ENCODE measurements at regions not wholly inside any gene's neighbourhood (a gene's known extent, or its start where the extent isn't known, plus 50 kb on each side); places are given as distances from the start of the nearest gene placed in this dataset.

DNA sequence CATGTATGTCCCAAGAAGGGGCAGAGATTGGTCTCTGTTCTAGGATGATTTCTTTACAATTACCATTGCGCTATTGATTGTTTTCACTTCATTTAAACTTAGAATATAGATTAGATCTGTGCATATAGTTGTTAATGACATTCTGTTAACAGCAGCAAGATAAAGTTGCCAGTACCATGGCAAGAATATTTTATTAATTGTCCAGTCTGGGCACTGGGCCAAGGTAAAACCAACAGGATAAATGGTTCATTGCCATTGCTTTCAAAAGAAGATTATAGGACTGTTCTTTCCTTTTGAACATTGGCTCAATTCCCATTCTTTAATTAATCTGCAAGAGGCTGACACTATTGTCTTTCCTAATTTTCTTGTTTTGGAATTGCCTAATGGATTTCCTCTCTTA is 592.4 kb downstream of the RFPL4B start:
- Histone ChIP-seq H3K27me3 (ENCODE audit: insufficient read depth, poor library complexity, severe bottlenecking) (no peaks in the 10 kb centered on the region), H3K4me3 (replicated peaks; ENCODE audit: insufficient read depth, low read length) (no peak overlapping the region), H3K27ac (replicated peaks) (no peak overlapping the region)
- no peak for DNase-seq (ENCODE audit: low read depth in 1 of 2, low spot score in 1 of 2)
- TF ChIP-seq, protein P1, sequence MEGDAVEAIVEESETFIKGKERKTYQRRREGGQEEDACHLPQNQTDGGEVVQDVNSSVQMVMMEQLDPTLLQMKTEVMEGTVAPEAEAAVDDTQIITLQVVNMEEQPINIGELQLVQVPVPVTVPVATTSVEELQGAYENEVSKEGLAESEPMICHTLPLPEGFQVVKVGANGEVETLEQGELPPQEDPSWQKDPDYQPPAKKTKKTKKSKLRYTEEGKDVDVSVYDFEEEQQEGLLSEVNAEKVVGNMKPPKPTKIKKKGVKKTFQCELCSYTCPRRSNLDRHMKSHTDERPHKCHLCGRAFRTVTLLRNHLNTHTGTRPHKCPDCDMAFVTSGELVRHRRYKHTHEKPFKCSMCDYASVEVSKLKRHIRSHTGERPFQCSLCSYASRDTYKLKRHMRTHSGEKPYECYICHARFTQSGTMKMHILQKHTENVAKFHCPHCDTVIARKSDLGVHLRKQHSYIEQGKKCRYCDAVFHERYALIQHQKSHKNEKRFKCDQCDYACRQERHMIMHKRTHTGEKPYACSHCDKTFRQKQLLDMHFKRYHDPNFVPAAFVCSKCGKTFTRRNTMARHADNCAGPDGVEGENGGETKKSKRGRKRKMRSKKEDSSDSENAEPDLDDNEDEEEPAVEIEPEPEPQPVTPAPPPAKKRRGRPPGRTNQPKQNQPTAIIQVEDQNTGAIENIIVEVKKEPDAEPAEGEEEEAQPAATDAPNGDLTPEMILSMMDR (IDR thresholded peaks at IDR 0.05; ENCODE audit: insufficient read depth, low read length): no peak
- no peak for TF ChIP-seq GABPA (IDR thresholded peaks at IDR 0.05; ENCODE audit: low read depth)
- no peak for TF ChIP-seq POLR2AphosphoS5 (IDR thresholded peaks at IDR 0.05; ENCODE audit: low read depth)
- TF ChIP-seq SPI1 (IDR thresholded peaks at IDR 0.05; ENCODE audit: borderline replicate concordance, low read depth): no peak
- no peak for TF ChIP-seq REST (IDR thresholded peaks at IDR 0.05; ENCODE audit: insufficient replicate concordance, low read depth)

DNA sequence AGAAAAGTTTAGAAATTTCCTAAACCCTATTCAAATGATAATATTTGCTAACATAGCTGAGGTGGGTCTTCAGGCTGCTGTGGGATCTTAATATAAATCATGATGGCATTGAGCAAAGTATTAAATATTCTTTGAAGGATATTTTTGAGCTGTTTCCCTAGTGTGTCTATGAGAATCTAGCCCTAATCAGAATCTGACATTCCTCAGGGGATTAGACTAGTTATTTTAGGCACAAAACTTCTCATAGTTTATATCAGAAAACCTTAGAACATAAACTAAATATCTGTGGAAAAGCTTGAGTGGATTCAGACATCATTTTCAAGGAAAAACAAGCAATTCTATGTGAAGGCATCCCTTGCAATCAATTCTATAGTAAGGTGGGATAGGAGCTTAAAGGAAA is 594.5 kb downstream of the RFPL4B start:
- no peak overlapping the region for H3K4me3 ChIP-seq (replicated peaks; ENCODE audit: insufficient read depth, low read length)
- H3K27ac ChIP-seq (replicated peaks): no peak overlapping the region
- H3K27me3 ChIP-seq (ENCODE audit: insufficient read depth, poor library complexity, severe bottlenecking): no peaks in the 10 kb centered on the region
- TF ChIP-seq SPI1 (IDR thresholded peaks at IDR 0.05; ENCODE audit: borderline replicate concordance, low read depth) (no peak), REST (IDR thresholded peaks at IDR 0.05; ENCODE audit: insufficient replicate concordance, low read depth) (no peak), GABPA (IDR thresholded peaks at IDR 0.05; ENCODE audit: low read depth) (no peak)
- TF ChIP-seq, protein P1 (IDR thresholded peaks at IDR 0.05; ENCODE audit: insufficient read depth, low read length): no peak
- DNase-seq (ENCODE audit: low read depth in 1 of 2, low spot score in 1 of 2): no peak

DNA sequence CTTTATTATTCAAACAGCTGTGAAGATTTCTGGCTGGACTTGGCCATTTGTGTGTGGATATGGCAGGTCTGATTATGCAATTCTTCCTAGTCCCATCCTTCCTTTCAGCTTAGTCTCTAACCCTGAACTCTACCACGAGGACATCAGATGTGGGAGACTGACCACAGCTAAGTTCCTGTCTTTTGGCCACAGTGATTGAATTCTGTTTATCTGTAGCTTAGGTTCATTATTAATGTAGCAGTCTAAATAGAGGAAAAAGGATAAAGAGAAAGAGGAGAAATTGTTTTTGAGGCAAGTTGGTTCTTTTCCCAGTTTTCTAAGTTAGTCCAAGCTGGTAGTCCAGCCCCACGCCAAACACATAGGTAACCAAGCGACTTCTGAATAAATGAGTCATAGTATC is 598.9 kb downstream of the RFPL4B start:
- DNase-seq (ENCODE audit: low read depth in 1 of 2, low spot score in 1 of 2): no peak
- no peak overlapping the region for H3K27ac ChIP-seq (replicated peaks)
- no peak overlapping the region for H3K4me3 ChIP-seq (replicated peaks; ENCODE audit: insufficient read depth, low read length)
- TF ChIP-seq REST (IDR thresholded peaks at IDR 0.05; ENCODE audit: insufficient replicate concordance, low read depth) (no peak), GABPA (IDR thresholded peaks at IDR 0.05; ENCODE audit: low read depth) (no peak), POLR2AphosphoS5 (IDR thresholded peaks at IDR 0.05; ENCODE audit: low read depth) (no peak)
- TF ChIP-seq, protein P1 (IDR thresholded peaks at IDR 0.05; ENCODE audit: insufficient read depth, low read length): no peak
- H3K27me3 ChIP-seq (ENCODE audit: insufficient read depth, poor library complexity, severe bottlenecking): no peaks in the 10 kb centered on the region
